GM12874 (cell line): ENCODE measurements at regions not wholly inside any gene's neighbourhood (a gene's known extent, or its start where the extent isn't known, plus 50 kb on each side); places are given as distances from the start of the nearest gene placed in this dataset.

Source experiments
- TF ChIP-seq, protein P1 (sequence below): IDR thresholded peaks from 2 replicates; pipeline ENCODE4 v1.5.1; 2011; ENCODE audit warnings: low read depth, mild to moderate bottlenecking, control low read depth, low read length, moderate library complexity; ENCODE audit not compliant: insufficient read depth

DNA sequence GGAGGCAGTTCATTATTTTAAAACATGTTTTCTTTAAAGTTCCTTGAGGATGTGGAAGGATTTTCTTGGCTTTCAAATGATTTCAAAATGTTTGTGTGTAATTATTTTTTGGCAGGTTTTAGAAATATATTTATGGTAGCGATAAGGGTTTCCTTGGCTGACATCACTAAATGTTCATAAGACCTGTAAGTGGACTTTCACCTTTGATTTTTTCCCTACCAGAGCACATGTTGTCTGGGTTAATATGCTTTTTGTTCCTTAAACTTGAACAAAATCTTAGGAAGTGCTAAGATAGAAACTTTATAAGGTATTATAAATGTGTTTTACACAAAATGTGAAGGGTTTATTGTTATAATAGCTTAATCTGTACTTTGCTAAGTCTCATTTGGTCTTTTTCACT is 315.6 kb downstream of the PCDH7 start:
- TF ChIP-seq, protein P1, sequence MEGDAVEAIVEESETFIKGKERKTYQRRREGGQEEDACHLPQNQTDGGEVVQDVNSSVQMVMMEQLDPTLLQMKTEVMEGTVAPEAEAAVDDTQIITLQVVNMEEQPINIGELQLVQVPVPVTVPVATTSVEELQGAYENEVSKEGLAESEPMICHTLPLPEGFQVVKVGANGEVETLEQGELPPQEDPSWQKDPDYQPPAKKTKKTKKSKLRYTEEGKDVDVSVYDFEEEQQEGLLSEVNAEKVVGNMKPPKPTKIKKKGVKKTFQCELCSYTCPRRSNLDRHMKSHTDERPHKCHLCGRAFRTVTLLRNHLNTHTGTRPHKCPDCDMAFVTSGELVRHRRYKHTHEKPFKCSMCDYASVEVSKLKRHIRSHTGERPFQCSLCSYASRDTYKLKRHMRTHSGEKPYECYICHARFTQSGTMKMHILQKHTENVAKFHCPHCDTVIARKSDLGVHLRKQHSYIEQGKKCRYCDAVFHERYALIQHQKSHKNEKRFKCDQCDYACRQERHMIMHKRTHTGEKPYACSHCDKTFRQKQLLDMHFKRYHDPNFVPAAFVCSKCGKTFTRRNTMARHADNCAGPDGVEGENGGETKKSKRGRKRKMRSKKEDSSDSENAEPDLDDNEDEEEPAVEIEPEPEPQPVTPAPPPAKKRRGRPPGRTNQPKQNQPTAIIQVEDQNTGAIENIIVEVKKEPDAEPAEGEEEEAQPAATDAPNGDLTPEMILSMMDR: no peak

- TF ChIP-seq, protein P1: no peak
Observed at GRCh38 chr4:31037703-31038102, 317.5 kb downstream of the PCDH7 start.

- TF ChIP-seq, protein P1: no peak
Observed at GRCh38 chr4:31039382-31039781, 319.2 kb downstream of the PCDH7 start.

DNA sequence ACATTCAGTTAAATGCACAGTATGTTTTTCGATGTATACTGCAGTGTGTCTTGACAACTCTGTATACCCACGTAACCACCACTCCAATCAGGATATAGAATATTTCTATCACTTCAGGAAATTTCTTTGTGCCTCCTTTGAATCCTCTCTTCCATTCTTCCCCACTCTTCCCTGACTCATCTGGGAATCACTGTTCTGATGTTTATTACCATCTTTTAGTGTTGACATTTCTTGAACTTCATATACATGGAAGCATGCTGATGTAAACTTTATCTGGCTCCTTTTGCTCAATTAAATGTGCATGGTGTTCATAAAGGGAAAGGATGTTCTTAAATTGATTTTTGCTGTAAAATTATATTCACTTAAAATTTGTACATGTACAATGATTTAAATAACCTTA is 319.9 kb downstream of the PCDH7 start:
- TF ChIP-seq, protein P1: no peak

DNA sequence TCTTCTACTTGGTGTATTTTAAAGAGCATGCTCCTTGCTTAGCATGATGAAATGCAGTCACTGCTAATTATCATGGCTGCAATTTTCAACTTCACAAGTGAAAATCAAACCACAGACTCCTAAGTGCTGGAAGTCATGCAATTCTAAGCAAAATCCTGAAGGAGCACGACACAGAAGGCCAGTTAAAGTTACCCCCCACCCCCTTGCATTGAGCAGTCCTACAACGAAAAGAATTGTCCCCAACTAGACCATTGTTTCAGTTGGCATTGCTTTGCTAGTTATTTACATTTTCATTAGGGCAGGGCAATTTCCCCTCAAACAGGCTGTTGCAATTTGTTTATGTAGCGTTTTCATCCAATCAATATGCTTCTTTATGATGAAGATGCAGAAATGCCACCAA is 321.2 kb downstream of the PCDH7 start:
- TF ChIP-seq, protein P1: no peak

GRCh38 chr4:31041853-31042252 is 321.7 kb downstream of the PCDH7 start:
- TF ChIP-seq, protein P1: no peak

GRCh38 chr4:31043382-31044062 is 323.4 kb downstream of the PCDH7 start:
- TF ChIP-seq, protein P1: no peak
